PC-3 (cell line): ENCODE measurements at regions not wholly inside any gene's neighbourhood (a gene's known extent, or its start where the extent isn't known, plus 50 kb on each side); places are given as distances from the start of the nearest gene placed in this dataset.

Experiments used
- ATAC-seq: fragments of 200-7000 bp; cut with Tn5 transposase; 2 replicates; pipeline ENCODE4 v1.9.1; 2020; ENCODE audit warnings: mild to moderate bottlenecking, moderate library complexity
- BruUV-seq: library from RNA; stranded (reverse); fragments of 400-500 nt; replicated peaks from 2 replicates; lab custom pipeline; 2021; lab: Mats Ljungman, UMichigan
- CTCF ChIA-PET: fragments of 300-600 bp; sonication (Branson Sonifier 250); formaldehyde crosslinking; loops from one replicate; lab custom pipeline; 2022; ENCODE audit warnings: antibody characterized with exemption; lab: Charles Lee
- POLR2A ChIA-PET: fragments of 300-600 bp; sonication (Branson Sonifier 250); formaldehyde crosslinking; loops from one replicate; lab custom pipeline; 2022; ENCODE audit warnings: antibody characterized with exemption; ENCODE audit not compliant: unreplicated experiment; lab: Charles Lee
- DNase-seq: peaks from one replicate; pipeline ENCODE4 v3.0.0-alpha.2; 2015
- H2AFZ ChIP-seq: fragments of 300-600 bp; sonication (generic); 2 replicates; pipeline ENCODE4 v1.6.0; 2016; ENCODE audit warnings: antibody characterized with exemption, low read length
- H3F3A ChIP-seq: fragments of 300-600 bp; sonication (generic); one replicate; pipeline ENCODE4 v1.6.0; 2017; ENCODE audit warnings: antibody characterized with exemption, low read length, control low read depth, mild to moderate bottlenecking; ENCODE audit not compliant: unreplicated experiment
- H3K27ac ChIP-seq: fragments of 300-600 bp; sonication (generic); 2 replicates; pipeline ENCODE4 v1.5.1; 2016; ENCODE audit warnings: mild to moderate bottlenecking, low read length
- H3K27me3 ChIP-seq: fragments of 300-600 bp; sonication (generic); 2 replicates; pipeline ENCODE4 v1.6.1; 2016; ENCODE audit warnings: low read length, mixed read lengths
- H3K36me3 ChIP-seq: fragments of 300-600 bp; sonication (generic); 2 replicates; pipeline ENCODE4 v1.6.1; 2016; ENCODE audit warnings: low read depth, mixed run types, low read length, mixed read lengths
- H3K4me1 ChIP-seq: fragments of 300-600 bp; sonication (generic); 2 replicates; pipeline ENCODE4 v1.5.1; 2016; ENCODE audit warnings: low read length; ENCODE audit not compliant: insufficient read depth
- H3K4me2 ChIP-seq: fragments of 300-600 bp; sonication (generic); 2 replicates; pipeline ENCODE4 v1.6.0; 2016; ENCODE audit warnings: low read length
- H3K4me3 ChIP-seq: fragments of 300-600 bp; sonication (generic); 2 replicates; pipeline ENCODE4 v1.5.1; 2016; ENCODE audit warnings: mild to moderate bottlenecking, low read length, mixed read lengths
- H3K79me2 ChIP-seq: fragments of 300-600 bp; sonication (generic); 2 replicates; pipeline ENCODE4 v1.6.1; 2017; ENCODE audit warnings: low read length, mixed read lengths
- H3K9ac ChIP-seq: fragments of 300-600 bp; sonication (generic); 2 replicates; pipeline ENCODE4 v1.6.0; 2016; ENCODE audit warnings: mild to moderate bottlenecking, low read length
- H3K9me2 ChIP-seq: fragments of 300-600 bp; sonication (generic); replicated peaks from 2 replicates; pipeline ENCODE4 v1.6.1; 2016; ENCODE audit warnings: mixed run types, low read length, mixed read lengths
- H3K9me3 ChIP-seq: fragments of 300-600 bp; sonication (generic); 2 replicates; pipeline ENCODE4 v1.6.1; 2016; ENCODE audit warnings: low read length, mixed read lengths
- H4K20me1 ChIP-seq: fragments of 300-600 bp; sonication (generic); 2 replicates; pipeline ENCODE4 v1.6.1; 2016; ENCODE audit warnings: low read length, mixed read lengths
- EZH2 ChIP-seq: fragments of 300-600 bp; sonication (generic); IDR thresholded peaks from one replicate; pipeline ENCODE4 v1.6.1; 2017; ENCODE audit warnings: antibody characterized with exemption, mild to moderate bottlenecking, low read length; ENCODE audit not compliant: unreplicated experiment
- EZH2phosphoT487 ChIP-seq: fragments of 300-600 bp; sonication (generic); IDR thresholded peaks from 2 replicates; pipeline ENCODE4 v1.6.1; 2018; ENCODE audit warnings: mild to moderate bottlenecking, antibody characterized with exemption, low read length, borderline replicate concordance
- intact Hi-C: fragments of 100-400 bp; cut with micrococcal nuclease; formaldehyde crosslinking; loops from 2 replicates; pipeline ENCODE4 v1.9.0; 2023
- TF ChIP-seq, protein P1 (sequence below): fragments of 300-600 bp; sonication (generic); conservative IDR thresholded peaks from 2 replicates; pipeline ENCODE4 v1.5.1; 2017; ENCODE audit warnings: antibody characterized with exemption, low read depth, mild to moderate bottlenecking, low read length

DNA sequence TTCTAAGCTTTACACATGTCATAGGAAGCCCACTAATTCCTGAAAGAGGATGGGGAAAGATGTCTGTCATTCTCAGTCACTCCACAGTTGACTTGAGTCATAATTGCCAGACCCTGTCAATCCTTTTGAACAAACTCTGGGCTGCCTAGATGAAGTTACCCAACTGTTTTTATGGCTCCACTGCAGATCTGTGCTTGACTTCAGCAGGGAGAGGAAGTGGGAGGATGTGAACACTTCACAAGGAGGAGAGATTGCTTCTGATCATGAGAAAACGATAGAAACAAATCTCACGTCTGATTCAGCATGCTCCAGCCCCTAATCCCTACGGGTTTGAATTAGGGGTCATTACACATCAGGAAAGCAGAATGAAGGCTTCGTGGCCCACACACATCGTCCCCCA, 596.6 kb upstream of the CELF2 start:
- no peak for DNase-seq
- ATAC-seq = no peak
- Histone ChIP-seq H3K9me3 (no peaks in the 10 kb centered on the region), H3K27me3 (no peaks in the 10 kb centered on the region), H3K36me3 (no peaks in the 10 kb centered on the region), H3K4me2 (no peak overlapping the region), H2AFZ (no peak overlapping the region), H3K4me1 (no peaks in the 10 kb centered on the region), H3K79me2 (no peaks in the 10 kb centered on the region), H3K9me2 (no peaks in the 10 kb centered on the region), H3K4me3 (no peak overlapping the region), H3F3A (no peaks in the 10 kb centered on the region), H4K20me1 (no peaks in the 10 kb centered on the region), H3K27ac (no peak overlapping the region), H3K9ac (no peak overlapping the region)
- intact Hi-C loops = no loop called here
- CTCF ChIA-PET = no interaction called here
- no TSS peak for BruUV-seq
- TF ChIP-seq EZH2 (no peak), EZH2phosphoT487 (no peak)
- TF ChIP-seq, protein P1, sequence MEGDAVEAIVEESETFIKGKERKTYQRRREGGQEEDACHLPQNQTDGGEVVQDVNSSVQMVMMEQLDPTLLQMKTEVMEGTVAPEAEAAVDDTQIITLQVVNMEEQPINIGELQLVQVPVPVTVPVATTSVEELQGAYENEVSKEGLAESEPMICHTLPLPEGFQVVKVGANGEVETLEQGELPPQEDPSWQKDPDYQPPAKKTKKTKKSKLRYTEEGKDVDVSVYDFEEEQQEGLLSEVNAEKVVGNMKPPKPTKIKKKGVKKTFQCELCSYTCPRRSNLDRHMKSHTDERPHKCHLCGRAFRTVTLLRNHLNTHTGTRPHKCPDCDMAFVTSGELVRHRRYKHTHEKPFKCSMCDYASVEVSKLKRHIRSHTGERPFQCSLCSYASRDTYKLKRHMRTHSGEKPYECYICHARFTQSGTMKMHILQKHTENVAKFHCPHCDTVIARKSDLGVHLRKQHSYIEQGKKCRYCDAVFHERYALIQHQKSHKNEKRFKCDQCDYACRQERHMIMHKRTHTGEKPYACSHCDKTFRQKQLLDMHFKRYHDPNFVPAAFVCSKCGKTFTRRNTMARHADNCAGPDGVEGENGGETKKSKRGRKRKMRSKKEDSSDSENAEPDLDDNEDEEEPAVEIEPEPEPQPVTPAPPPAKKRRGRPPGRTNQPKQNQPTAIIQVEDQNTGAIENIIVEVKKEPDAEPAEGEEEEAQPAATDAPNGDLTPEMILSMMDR = no peak
- POLR2A ChIA-PET = no interaction called here

DNA sequence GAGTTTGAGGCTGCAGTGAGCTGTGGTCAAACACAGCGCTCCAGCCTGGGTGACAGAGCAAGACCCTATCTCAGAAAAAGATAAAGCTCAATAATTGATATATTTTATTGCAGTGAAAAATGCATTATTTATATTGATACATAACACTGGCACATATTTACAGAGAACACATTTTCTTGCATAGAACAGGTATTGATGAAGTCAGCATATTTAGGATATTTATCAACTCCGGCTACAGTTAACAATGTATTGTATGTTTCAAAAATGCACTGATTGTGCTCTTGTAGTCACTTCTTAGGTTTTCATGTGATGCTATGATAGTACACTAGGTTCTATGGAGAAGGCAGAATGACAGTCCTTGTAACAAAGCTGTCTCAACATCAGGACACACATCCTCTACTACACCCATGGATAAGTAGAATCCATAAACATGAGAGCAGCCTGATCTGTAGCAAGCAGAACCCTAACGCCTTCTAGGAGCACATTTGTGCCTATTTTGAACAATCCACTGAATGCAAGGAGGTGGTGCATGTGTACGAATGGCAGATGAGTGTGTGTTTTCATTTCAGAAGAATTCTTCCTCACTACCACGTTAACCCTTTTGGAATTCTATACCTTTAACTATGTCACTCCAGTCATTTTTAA, 586.1 kb upstream of the CELF2 start:
- H3K36me3 ChIP-seq = no peaks in the 10 kb centered on the region
- H3K4me1 ChIP-seq = no peaks in the 10 kb centered on the region
- H3K9me3 ChIP-seq = no peaks in the 10 kb centered on the region
- no peak for TF ChIP-seq EZH2
- no peak for TF ChIP-seq EZH2phosphoT487
- H3F3A ChIP-seq = no peaks in the 10 kb centered on the region
- no peak overlapping the region for H2AFZ ChIP-seq
- ATAC-seq (no peak), DNase-seq (no peak)
- ChIA-PET CTCF (no interaction called here), POLR2A (no interaction called here)
- no peak overlapping the region for H3K27ac ChIP-seq
- H3K4me3 ChIP-seq = no peak overlapping the region
- no peaks in the 10 kb centered on the region for H3K79me2 ChIP-seq
- H3K9me2 ChIP-seq = no peaks in the 10 kb centered on the region
- H3K4me2 ChIP-seq = no peak overlapping the region
- no peaks in the 10 kb centered on the region for H3K27me3 ChIP-seq
- no peak overlapping the region for H3K9ac ChIP-seq
- no TSS peak for BruUV-seq
- intact Hi-C loops = no loop called here
- H4K20me1 ChIP-seq = no peaks in the 10 kb centered on the region

DNA sequence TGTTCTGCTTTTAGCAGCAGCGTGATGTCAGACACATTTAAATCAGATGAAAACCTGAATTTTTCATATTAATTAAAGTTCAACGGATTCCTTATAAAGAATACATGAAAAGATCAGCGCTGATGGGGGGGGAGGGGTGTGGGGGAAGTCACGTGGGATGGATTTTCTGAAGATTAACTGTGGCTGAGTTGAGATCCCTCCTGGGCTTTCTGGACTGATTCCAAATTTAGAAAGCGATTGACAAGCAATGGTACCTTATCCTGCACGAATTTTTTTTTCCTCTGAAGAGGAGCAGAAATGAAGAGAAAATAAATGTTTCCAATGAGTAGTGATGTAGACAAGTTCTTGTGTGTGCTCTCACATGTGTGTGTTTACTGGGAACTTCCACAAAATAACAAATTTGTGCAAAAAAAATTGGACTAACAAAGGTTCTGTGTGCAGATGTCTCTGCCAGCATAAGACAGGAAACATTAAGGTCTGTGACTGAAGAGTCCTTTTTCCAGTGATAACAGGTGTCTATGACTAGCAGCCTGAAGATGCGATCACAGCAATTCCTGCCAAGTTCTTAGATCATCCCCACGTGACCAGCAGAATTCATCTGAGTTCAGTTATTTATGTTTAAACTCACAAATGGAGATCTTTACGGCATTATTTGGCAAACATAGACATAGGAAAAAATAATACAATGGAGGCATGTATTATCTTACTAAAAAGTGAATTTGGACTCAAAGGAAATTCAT, 585.2 kb upstream of the CELF2 start:
- H3K9me3 ChIP-seq = no peaks in the 10 kb centered on the region
- intact Hi-C loops = no loop called here
- no peak overlapping the region for H2AFZ ChIP-seq
- H3K27me3 ChIP-seq = no peaks in the 10 kb centered on the region
- no peak for TF ChIP-seq EZH2phosphoT487
- no peak for TF ChIP-seq EZH2
- TF ChIP-seq, protein P1 = no peak
- no peak overlapping the region for H3K4me2 ChIP-seq
- no peaks in the 10 kb centered on the region for H3K9me2 ChIP-seq
- POLR2A ChIA-PET = no interaction called here
- no TSS peak for BruUV-seq
- CTCF ChIA-PET = no interaction called here
- no peaks in the 10 kb centered on the region for H3K79me2 ChIP-seq
- no peaks in the 10 kb centered on the region for H3F3A ChIP-seq
- no peak overlapping the region for H3K4me3 ChIP-seq
- H4K20me1 ChIP-seq = no peaks in the 10 kb centered on the region
- H3K9ac ChIP-seq = no peak overlapping the region
- ATAC-seq (no peak), DNase-seq (no peak)
- H3K27ac ChIP-seq = no peak overlapping the region
- no peaks in the 10 kb centered on the region for H3K4me1 ChIP-seq
- H3K36me3 ChIP-seq = no peaks in the 10 kb centered on the region
